Immature natural killer cell (primary cell): ENCODE measurements at regions not wholly inside any gene's neighbourhood (a gene's known extent, or its start where the extent isn't known, plus 50 kb on each side); places are given as distances from the start of the nearest gene placed in this dataset.
"Not testable (repeated sequence)": the region's sequence is repeated elsewhere in the genome, so short reads cannot be mapped to it uniquely, and the experiment has no call there.

Experiments used
- DNase-seq, 3 donors: peaks; one replicate each; pipeline ENCODE4 v3.0.0; 2022; ENCODE audit warnings: mixed read lengths in 1 of 3
- H3K27ac Mint-ChIP-seq, 6 donors: one replicate each; pipeline ENCODE4 v1.8.0; 2020; ENCODE audit warnings: mixed read lengths in 6 of 6, mild to moderate bottlenecking in 5 of 6, inconsistent platforms in 4 of 6, moderate library complexity in 3 of 6
- H3K27me3 Mint-ChIP-seq, 3 donors: one replicate each; pipeline ENCODE4 v1.8.0; 2020 to 2021; ENCODE audit warnings: low read depth in 3 of 3, mild to moderate bottlenecking in 3 of 3, mixed read lengths in 3 of 3, moderate library complexity in 3 of 3, inconsistent platforms in 1 of 3
- H3K36me3 Mint-ChIP-seq, 3 donors: one replicate each; pipeline ENCODE4 v1.8.0; 2020; ENCODE audit warnings: mixed read lengths in 3 of 3, inconsistent platforms in 2 of 3, mild to moderate bottlenecking in 2 of 3
- H3K4me1 Mint-ChIP-seq, 2 donors: one replicate each; pipeline ENCODE4 v1.8.0; 2020; ENCODE audit warnings: inconsistent platforms in 2 of 2, mild to moderate bottlenecking in 2 of 2, mixed read lengths in 2 of 2, moderate library complexity in 1 of 2
- H3K4me3 Mint-ChIP-seq, 5 donors: one replicate each; pipeline ENCODE4 v1.8.0; 2020; ENCODE audit warnings: mild to moderate bottlenecking in 5 of 5, mixed read lengths in 5 of 5, inconsistent platforms in 3 of 5, moderate library complexity in 3 of 5
- H3K9me3 Mint-ChIP-seq, 6 donors: one replicate each; pipeline ENCODE4 v1.8.0; 2020; ENCODE audit warnings: mild to moderate bottlenecking in 6 of 6, mixed read lengths in 6 of 6, inconsistent platforms in 4 of 6, moderate library complexity in 3 of 6

GRCh38 chr4:97414161-97414560 is 729.1 kb downstream of the STPG2 start:
- DNase-seq, result no peak
- peaks cover 18 to 49% (median 32%) of the 10 kb centered on the region in 6 donors for H3K9me3 Mint-ChIP-seq
- H3K4me1 Mint-ChIP-seq, result no peaks in the 10 kb centered on the region

GRCh38 chr4:97432551-97432950 is 710.7 kb downstream of the STPG2 start:
- no peak for DNase-seq
- no peaks in the 10 kb centered on the region for H3K4me1 Mint-ChIP-seq
- H3K27ac Mint-ChIP-seq, result no peak overlapping the region
- H3K4me3 Mint-ChIP-seq, result no peak overlapping the region
- H3K9me3 Mint-ChIP-seq, result peaks cover 2 to 52% (median 28%) of the 10 kb centered on the region in 6 donors
- H3K27me3 Mint-ChIP-seq, result peaks cover 2% of the 10 kb centered on the region in 3 donors
- peaks cover 0 to 3% (median 0%) of the 10 kb centered on the region in 3 donors for H3K36me3 Mint-ChIP-seq

More at GRCh38 chr4:97414161-97414560, 729.1 kb downstream of the STPG2 start:
- Mint-ChIP-seq H3K27ac (no peak overlapping the region), H3K27me3 (no peaks in the 10 kb centered on the region), H3K4me3 (no peak overlapping the region), H3K36me3 (no peaks in the 10 kb centered on the region)

GRCh38 chr4:97437998-97438705 is 705.1 kb downstream of the STPG2 start:
- not testable (repeated sequence) for H3K27me3 Mint-ChIP-seq, H3K27ac Mint-ChIP-seq, H3K4me3 Mint-ChIP-seq

GRCh38 chr4:97453186-97453585 is 690.1 kb downstream of the STPG2 start:
- H3K36me3 Mint-ChIP-seq, result peaks cover 0 to 4% (median 4%) of the 10 kb centered on the region in 3 donors

More at GRCh38 chr4:97437998-97438705, 705.1 kb downstream of the STPG2 start:
- not testable (repeated sequence) for H3K36me3 Mint-ChIP-seq, DNase-seq, H3K4me1 Mint-ChIP-seq
- peaks cover 2 to 37% (median 21%) of the 10 kb centered on the region in 6 donors for H3K9me3 Mint-ChIP-seq

GRCh38 chr4:97457253-97457652 is 686.0 kb downstream of the STPG2 start:
- peaks cover 0 to 3% (median 0%) of the 10 kb centered on the region in 3 donors for H3K27me3 Mint-ChIP-seq
- H3K36me3 Mint-ChIP-seq, result peaks cover 0 to 4% (median 0%) of the 10 kb centered on the region in 3 donors
- H3K4me3 Mint-ChIP-seq, result no peak overlapping the region
- peaks cover 14 to 43% (median 27%) of the 10 kb centered on the region in 6 donors for H3K9me3 Mint-ChIP-seq
- no peak for DNase-seq
- H3K4me1 Mint-ChIP-seq, result no peaks in the 10 kb centered on the region
- H3K27ac Mint-ChIP-seq, result no peak overlapping the region

More at GRCh38 chr4:97453186-97453585, 690.1 kb downstream of the STPG2 start:
- Mint-ChIP-seq H3K4me3 (no peak overlapping the region), H3K4me1 (no peaks in the 10 kb centered on the region), H3K27ac (no peak overlapping the region), H3K9me3 (peaks cover 19 to 46% (median 30%) of the 10 kb centered on the region in 6 donors), H3K27me3 (peaks cover 0 to 4% (median 0%) of the 10 kb centered on the region in 3 donors)
- DNase-seq, result no peak

- H3K27me3 Mint-ChIP-seq, result peaks cover 0 to 3% (median 0%) of the 10 kb centered on the region in 3 donors
- H3K4me3 Mint-ChIP-seq, result no peak overlapping the region
- no peaks in the 10 kb centered on the region for H3K4me1 Mint-ChIP-seq
- no peak for DNase-seq
- H3K27ac Mint-ChIP-seq, result no peak overlapping the region
- peaks cover 6 to 44% (median 22%) of the 10 kb centered on the region in 6 donors for H3K9me3 Mint-ChIP-seq
- no peaks in the 10 kb centered on the region for H3K36me3 Mint-ChIP-seq
Measured at GRCh38 chr4:97468272-97468671, 675.0 kb downstream of the STPG2 start.

- DNase-seq, result no peak
- H3K4me3 Mint-ChIP-seq, result no peak overlapping the region
- no peak overlapping the region for H3K27ac Mint-ChIP-seq
- no peaks in the 10 kb centered on the region for H3K4me1 Mint-ChIP-seq
- no peaks in the 10 kb centered on the region for H3K36me3 Mint-ChIP-seq
- H3K27me3 Mint-ChIP-seq, result peaks cover 0 to 3% (median 0%) of the 10 kb centered on the region in 3 donors
- peaks cover 0 to 22% (median 11%) of the 10 kb centered on the region in 6 donors for H3K9me3 Mint-ChIP-seq
Measured at GRCh38 chr4:97475621-97476020, 667.7 kb downstream of the STPG2 start.

- no peak for DNase-seq
- peaks cover 1 to 19% (median 13%) of the 10 kb centered on the region in 6 donors for H3K9me3 Mint-ChIP-seq
- peaks cover 0 to 1% (median 0%) of the 10 kb centered on the region in 3 donors for H3K27me3 Mint-ChIP-seq
- H3K4me1 Mint-ChIP-seq, result no peaks in the 10 kb centered on the region
- H3K36me3 Mint-ChIP-seq, result no peaks in the 10 kb centered on the region
- H3K4me3 Mint-ChIP-seq, result no peak overlapping the region
- H3K27ac Mint-ChIP-seq, result no peak overlapping the region
Measured at GRCh38 chr4:97477974-97478373, 665.3 kb downstream of the STPG2 start.

- H3K9me3 Mint-ChIP-seq, result peaks cover 2 to 29% (median 20%) of the 10 kb centered on the region in 6 donors
- no peak overlapping the region for H3K27ac Mint-ChIP-seq
- no peak for DNase-seq
- H3K27me3 Mint-ChIP-seq, result peaks cover 0 to 1% (median 0%) of the 10 kb centered on the region in 3 donors
- no peaks in the 10 kb centered on the region for H3K4me1 Mint-ChIP-seq
- H3K36me3 Mint-ChIP-seq, result no peaks in the 10 kb centered on the region
- no peak overlapping the region for H3K4me3 Mint-ChIP-seq
Measured at GRCh38 chr4:97479388-97479787, 663.9 kb downstream of the STPG2 start.

- no peak overlapping the region for H3K4me3 Mint-ChIP-seq
- no peaks in the 10 kb centered on the region for H3K4me1 Mint-ChIP-seq
- no peak overlapping the region for H3K27ac Mint-ChIP-seq
- H3K36me3 Mint-ChIP-seq, result no peaks in the 10 kb centered on the region
- no peak for DNase-seq
- H3K9me3 Mint-ChIP-seq, result peaks cover 4 to 54% (median 18%) of the 10 kb centered on the region in 6 donors
- H3K27me3 Mint-ChIP-seq, result peaks cover 0 to 2% (median 0%) of the 10 kb centered on the region in 3 donors
Measured at GRCh38 chr4:97491856-97492255, 651.4 kb downstream of the STPG2 start.

- Mint-ChIP-seq H3K9me3 (peaks cover 4 to 51% (median 16%) of the 10 kb centered on the region in 6 donors), H3K27ac (no peak overlapping the region), H3K4me1 (no peaks in the 10 kb centered on the region), H3K4me3 (no peak overlapping the region), H3K27me3 (peaks cover 0 to 2% (median 0%) of the 10 kb centered on the region in 3 donors), H3K36me3 (no peaks in the 10 kb centered on the region)
- DNase-seq, result no peak
Measured at GRCh38 chr4:97493815-97494518, 649.3 kb downstream of the STPG2 start.

- Mint-ChIP-seq H3K9me3 (peaks cover 2 to 30% (median 9%) of the 10 kb centered on the region in 6 donors), H3K27me3 (no peaks in the 10 kb centered on the region), H3K4me3 (no peak overlapping the region)
Measured at GRCh38 chr4:97496298-97496873, 646.9 kb downstream of the STPG2 start.

GRCh38 chr4:97498875-97499274 is 644.4 kb downstream of the STPG2 start:
- Mint-ChIP-seq H3K4me1 (no peaks in the 10 kb centered on the region), H3K27me3 (no peaks in the 10 kb centered on the region), H3K27ac (no peak overlapping the region), H3K36me3 (no peaks in the 10 kb centered on the region), H3K4me3 (no peak overlapping the region), H3K9me3 (peaks cover 2 to 17% (median 5%) of the 10 kb centered on the region in 6 donors)
- no peak for DNase-seq

More at GRCh38 chr4:97496298-97496873, 646.9 kb downstream of the STPG2 start:
- no peak for DNase-seq
- Mint-ChIP-seq H3K27ac (no peak overlapping the region), H3K4me1 (no peaks in the 10 kb centered on the region), H3K36me3 (no peaks in the 10 kb centered on the region)

GRCh38 chr4:97500423-97500822 is 642.9 kb downstream of the STPG2 start:
- H3K4me3 Mint-ChIP-seq, result no peak overlapping the region
- H3K27ac Mint-ChIP-seq, result no peak overlapping the region
- H3K36me3 Mint-ChIP-seq, result no peaks in the 10 kb centered on the region
- no peaks in the 10 kb centered on the region for H3K4me1 Mint-ChIP-seq
- H3K9me3 Mint-ChIP-seq, result peaks cover 0 to 15% (median 3%) of the 10 kb centered on the region in 6 donors
- peaks cover 0 to 4% (median 0%) of the 10 kb centered on the region in 3 donors for H3K27me3 Mint-ChIP-seq
- no peak for DNase-seq
